ENCODE measurements at regions not wholly inside any gene's neighbourhood (a gene's known extent, or its start where the extent isn't known, plus 50 kb on each side); places are given as distances from the start of the nearest gene placed in this dataset.

DNA sequence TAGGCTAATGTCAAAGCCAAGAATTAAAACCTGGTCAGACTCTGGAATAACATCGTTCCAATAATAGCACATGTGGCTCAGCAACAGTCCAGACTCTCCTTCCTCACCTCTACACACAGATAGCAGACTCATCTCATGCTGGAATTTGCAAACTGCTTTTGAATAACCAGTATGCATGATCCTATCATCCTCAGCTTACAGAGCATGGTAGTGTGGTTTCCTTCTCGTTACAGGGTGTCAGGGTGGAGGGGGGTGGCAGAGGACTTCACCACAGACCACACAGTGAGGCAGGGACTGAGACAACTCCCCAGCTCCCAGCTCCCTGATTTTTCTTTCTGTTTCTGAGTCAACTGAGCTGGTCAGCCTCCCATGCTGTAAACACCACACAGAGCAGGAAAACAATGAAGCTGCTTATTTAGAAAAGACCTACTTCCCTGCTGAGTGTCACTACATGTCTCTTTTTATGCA, 101.6 kb downstream of the RPL22L1 start:
- Histone ChIP-seq H3K27ac (ENCODE audit: insufficient read depth, low read length, poor library complexity, severe bottlenecking) (no peak overlapping the region), H3K36me3 (ENCODE audit: control insufficient read depth, insufficient read depth, low read length) (no peaks in the 10 kb centered on the region), H3K4me1 (ENCODE audit: control insufficient read depth, insufficient read depth, low read length, poor library complexity, severe bottlenecking) (no peaks in the 10 kb centered on the region), H3K4me3 (ENCODE audit: insufficient read depth, low read depth, low read length, poor library complexity, severe bottlenecking) (no peak overlapping the region), H3K27me3 (replicated peaks; ENCODE audit: control insufficient read depth, insufficient read depth, low read length, poor library complexity, severe bottlenecking) (no peaks in the 10 kb centered on the region), H3K9me3 (ENCODE audit: control insufficient read depth, low read length) (no peaks in the 10 kb centered on the region)
- no peak for DNase-seq

DNA sequence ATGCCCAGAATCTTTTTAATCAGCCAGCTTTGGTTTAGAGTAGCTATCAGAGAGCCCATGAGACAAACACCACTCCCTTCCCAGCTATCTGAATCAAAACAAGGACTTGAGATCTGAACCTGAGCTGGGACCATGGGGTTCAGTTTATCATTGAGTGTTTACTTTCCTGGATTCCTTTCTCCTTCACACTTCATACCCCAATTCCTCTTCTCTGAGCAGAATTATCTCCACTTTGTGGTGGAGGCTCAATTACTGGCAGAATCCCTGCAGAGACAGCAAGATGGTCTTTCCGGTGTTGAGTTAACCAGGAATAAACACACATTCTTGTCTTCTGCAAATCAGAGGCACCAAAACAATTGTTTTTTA, 102.4 kb downstream of the RPL22L1 start:
- Histone ChIP-seq H3K4me3 (ENCODE audit: insufficient read depth, low read depth, low read length, poor library complexity, severe bottlenecking) (no peak overlapping the region), H3K27ac (ENCODE audit: insufficient read depth, low read length, poor library complexity, severe bottlenecking) (no peak overlapping the region), H3K9me3 (ENCODE audit: control insufficient read depth, low read length) (no peaks in the 10 kb centered on the region), H3K4me1 (ENCODE audit: control insufficient read depth, insufficient read depth, low read length, poor library complexity, severe bottlenecking) (no peaks in the 10 kb centered on the region), H3K36me3 (ENCODE audit: control insufficient read depth, insufficient read depth, low read length) (no peaks in the 10 kb centered on the region), H3K27me3 (replicated peaks; ENCODE audit: control insufficient read depth, insufficient read depth, low read length, poor library complexity, severe bottlenecking) (no peaks in the 10 kb centered on the region)
- DNase-seq, result no peak

DNA sequence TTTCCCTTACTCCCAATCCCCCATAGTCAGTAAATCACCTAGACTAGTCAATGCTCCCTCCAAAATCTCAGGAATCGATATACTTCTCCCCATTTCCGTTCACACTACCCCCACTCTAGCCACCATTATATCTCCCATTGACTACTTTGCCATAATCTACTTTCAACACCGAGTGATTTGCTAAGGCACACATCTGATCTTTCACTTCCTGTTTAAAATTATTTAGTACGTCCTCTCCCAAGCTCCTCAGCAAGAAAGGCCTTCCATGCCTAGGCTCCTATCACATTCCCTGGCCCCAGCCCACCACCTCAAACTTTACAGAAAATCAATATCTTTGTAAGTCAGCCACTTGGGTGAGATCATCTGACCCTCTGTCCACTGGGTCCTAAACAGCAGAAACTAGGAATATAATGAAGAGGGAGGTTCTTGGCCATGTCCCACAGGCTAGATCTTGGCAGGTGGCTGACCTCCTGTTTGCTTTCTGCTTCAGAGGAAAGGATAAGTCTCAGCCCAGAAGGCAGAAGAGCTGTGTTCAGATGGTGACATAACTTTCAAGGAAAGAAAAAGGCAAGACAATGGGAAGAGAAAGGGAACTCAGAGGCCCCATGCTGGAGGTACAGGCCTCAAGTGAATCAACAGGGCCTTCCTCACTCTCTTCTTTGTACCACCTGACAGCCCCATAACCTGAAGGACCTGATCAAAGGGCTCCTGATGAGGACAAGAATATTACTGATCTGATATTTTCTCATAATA, 103.0 kb downstream of the RPL22L1 start:
- Histone ChIP-seq H3K4me3 (ENCODE audit: insufficient read depth, low read depth, low read length, poor library complexity, severe bottlenecking) (no peak overlapping the region), H3K27ac (ENCODE audit: insufficient read depth, low read length, poor library complexity, severe bottlenecking) (no peak overlapping the region), H3K4me1 (ENCODE audit: control insufficient read depth, insufficient read depth, low read length, poor library complexity, severe bottlenecking) (no peaks in the 10 kb centered on the region), H3K36me3 (ENCODE audit: control insufficient read depth, insufficient read depth, low read length) (no peaks in the 10 kb centered on the region), H3K27me3 (replicated peaks; ENCODE audit: control insufficient read depth, insufficient read depth, low read length, poor library complexity, severe bottlenecking) (no peaks in the 10 kb centered on the region), H3K9me3 (ENCODE audit: control insufficient read depth, low read length) (no peaks in the 10 kb centered on the region)
- DNase-seq, result no peak

DNA sequence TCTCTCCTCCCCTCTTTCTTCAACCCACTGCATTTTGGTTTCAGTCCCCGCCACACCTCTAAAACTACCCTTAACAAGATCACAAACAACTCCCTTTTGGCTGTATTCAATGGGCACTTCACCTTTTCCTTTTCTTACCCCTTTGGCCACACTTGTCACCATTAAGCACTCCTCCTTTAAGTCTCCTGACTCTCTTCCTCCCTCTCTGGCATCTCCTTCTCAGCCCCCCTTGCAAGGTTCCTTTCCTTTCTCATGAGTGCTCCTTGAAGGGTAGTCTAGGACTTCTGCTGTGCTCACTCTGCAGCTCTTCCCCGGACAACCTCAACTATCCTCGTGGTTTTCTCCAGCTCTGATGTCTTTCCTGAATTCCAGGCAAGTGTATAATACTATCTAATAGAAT, 103.7 kb downstream of the RPL22L1 start:
- H3K4me1 ChIP-seq (ENCODE audit: control insufficient read depth, insufficient read depth, low read length, poor library complexity, severe bottlenecking), result no peaks in the 10 kb centered on the region
- H3K27me3 ChIP-seq (replicated peaks; ENCODE audit: control insufficient read depth, insufficient read depth, low read length, poor library complexity, severe bottlenecking), result no peaks in the 10 kb centered on the region
- H3K27ac ChIP-seq (ENCODE audit: insufficient read depth, low read length, poor library complexity, severe bottlenecking), result no peak overlapping the region
- no peaks in the 10 kb centered on the region for H3K36me3 ChIP-seq (ENCODE audit: control insufficient read depth, insufficient read depth, low read length)
- H3K9me3 ChIP-seq (ENCODE audit: control insufficient read depth, low read length), result no peaks in the 10 kb centered on the region
- no peak for DNase-seq
- no peak overlapping the region for H3K4me3 ChIP-seq (ENCODE audit: insufficient read depth, low read depth, low read length, poor library complexity, severe bottlenecking)

DNA sequence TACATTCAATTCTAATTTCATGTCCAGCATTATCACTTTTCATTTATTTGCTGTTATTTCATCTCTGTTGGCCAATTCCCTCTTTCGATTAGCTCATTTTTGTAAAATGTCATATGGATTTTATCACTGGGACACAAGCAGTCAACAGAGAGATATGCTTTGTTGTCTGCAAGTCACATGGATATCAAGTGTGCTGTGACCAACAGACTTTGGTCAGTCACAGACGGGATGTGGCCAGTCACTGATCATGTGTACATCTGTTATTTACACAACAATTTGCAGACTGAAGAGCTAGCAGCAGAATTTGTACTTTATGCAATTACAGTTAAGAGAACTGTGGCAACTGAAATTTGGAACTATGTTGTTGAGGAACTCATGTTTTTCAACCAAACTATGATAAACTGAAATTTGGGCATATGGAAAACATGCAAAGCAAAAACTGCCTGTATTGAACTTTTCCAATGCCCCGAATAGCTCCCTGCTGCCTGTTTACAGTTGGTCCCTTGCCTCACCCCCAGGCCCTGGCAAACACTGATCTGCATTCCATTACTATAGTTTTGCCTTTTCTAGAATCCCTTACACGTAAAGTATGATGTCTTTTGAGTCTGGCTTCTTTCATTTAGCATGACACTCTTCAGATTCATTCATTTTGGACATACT, 104.4 kb downstream of the RPL22L1 start:
- no peaks in the 10 kb centered on the region for H3K36me3 ChIP-seq (ENCODE audit: control insufficient read depth, insufficient read depth, low read length)
- no peak overlapping the region for H3K27ac ChIP-seq (ENCODE audit: insufficient read depth, low read length, poor library complexity, severe bottlenecking)
- no peaks in the 10 kb centered on the region for H3K27me3 ChIP-seq (replicated peaks; ENCODE audit: control insufficient read depth, insufficient read depth, low read length, poor library complexity, severe bottlenecking)
- H3K4me1 ChIP-seq (ENCODE audit: control insufficient read depth, insufficient read depth, low read length, poor library complexity, severe bottlenecking), result no peaks in the 10 kb centered on the region
- no peak overlapping the region for H3K4me3 ChIP-seq (ENCODE audit: insufficient read depth, low read depth, low read length, poor library complexity, severe bottlenecking)
- DNase-seq, result no peak
- H3K9me3 ChIP-seq (ENCODE audit: control insufficient read depth, low read length), result no peaks in the 10 kb centered on the region

GRCh38 chr3:170764017-170764416, 106.0 kb downstream of the RPL22L1 start:
- H3K36me3 ChIP-seq (ENCODE audit: control insufficient read depth, insufficient read depth, low read length), result no peaks in the 10 kb centered on the region
- no peak overlapping the region for H3K27ac ChIP-seq (ENCODE audit: insufficient read depth, low read length, poor library complexity, severe bottlenecking)
- no peak for DNase-seq
- no peak overlapping the region for H3K4me3 ChIP-seq (ENCODE audit: insufficient read depth, low read depth, low read length, poor library complexity, severe bottlenecking)
- H3K9me3 ChIP-seq (ENCODE audit: control insufficient read depth, low read length), result no peaks in the 10 kb centered on the region
- H3K27me3 ChIP-seq (replicated peaks; ENCODE audit: control insufficient read depth, insufficient read depth, low read length, poor library complexity, severe bottlenecking), result no peaks in the 10 kb centered on the region
- H3K4me1 ChIP-seq (ENCODE audit: control insufficient read depth, insufficient read depth, low read length, poor library complexity, severe bottlenecking), result no peaks in the 10 kb centered on the region

GRCh38 chr3:170762064-170762463, 107.9 kb downstream of the RPL22L1 start:
- no peak for DNase-seq
- Histone ChIP-seq H3K27ac (ENCODE audit: insufficient read depth, low read length, poor library complexity, severe bottlenecking) (no peak overlapping the region), H3K4me1 (ENCODE audit: control insufficient read depth, insufficient read depth, low read length, poor library complexity, severe bottlenecking) (no peaks in the 10 kb centered on the region), H3K36me3 (ENCODE audit: control insufficient read depth, insufficient read depth, low read length) (no peaks in the 10 kb centered on the region), H3K4me3 (ENCODE audit: insufficient read depth, low read depth, low read length, poor library complexity, severe bottlenecking) (no peak overlapping the region), H3K27me3 (replicated peaks; ENCODE audit: control insufficient read depth, insufficient read depth, low read length, poor library complexity, severe bottlenecking) (no peaks in the 10 kb centered on the region), H3K9me3 (ENCODE audit: control insufficient read depth, low read length) (no peaks in the 10 kb centered on the region)

- H3K36me3 ChIP-seq (ENCODE audit: control insufficient read depth, insufficient read depth, low read length), result no peaks in the 10 kb centered on the region
- no peak overlapping the region for H3K4me3 ChIP-seq (ENCODE audit: insufficient read depth, low read depth, low read length, poor library complexity, severe bottlenecking)
- no peak overlapping the region for H3K27ac ChIP-seq (ENCODE audit: insufficient read depth, low read length, poor library complexity, severe bottlenecking)
- no peaks in the 10 kb centered on the region for H3K4me1 ChIP-seq (ENCODE audit: control insufficient read depth, insufficient read depth, low read length, poor library complexity, severe bottlenecking)
- no peaks in the 10 kb centered on the region for H3K9me3 ChIP-seq (ENCODE audit: control insufficient read depth, low read length)
- DNase-seq, result no peak
- no peaks in the 10 kb centered on the region for H3K27me3 ChIP-seq (replicated peaks; ENCODE audit: control insufficient read depth, insufficient read depth, low read length, poor library complexity, severe bottlenecking)
Measured at GRCh38 chr3:170761103-170761502, 108.9 kb downstream of the RPL22L1 start.

DNA sequence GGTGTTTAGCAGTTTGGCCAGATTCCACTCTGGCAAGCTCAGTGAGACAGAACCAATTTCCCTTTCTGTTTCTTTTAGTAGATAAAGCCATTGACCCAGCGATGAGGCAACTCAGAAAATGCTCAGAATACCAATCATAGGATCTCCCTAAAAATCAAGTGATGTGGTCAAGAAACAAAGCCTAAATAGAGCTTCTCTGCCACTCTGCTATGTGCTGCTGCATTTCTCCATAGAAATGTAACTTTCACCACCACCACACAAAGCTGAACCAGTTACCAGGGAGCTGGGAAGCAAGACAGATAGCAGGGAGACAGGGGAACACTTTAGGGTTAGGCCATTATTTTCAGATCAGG, 109.8 kb downstream of the RPL22L1 start:
- Histone ChIP-seq H3K4me3 (ENCODE audit: insufficient read depth, low read depth, low read length, poor library complexity, severe bottlenecking) (no peak overlapping the region), H3K36me3 (ENCODE audit: control insufficient read depth, insufficient read depth, low read length) (no peaks in the 10 kb centered on the region), H3K27me3 (replicated peaks; ENCODE audit: control insufficient read depth, insufficient read depth, low read length, poor library complexity, severe bottlenecking) (no peaks in the 10 kb centered on the region), H3K27ac (ENCODE audit: insufficient read depth, low read length, poor library complexity, severe bottlenecking) (no peak overlapping the region), H3K9me3 (ENCODE audit: control insufficient read depth, low read length) (no peaks in the 10 kb centered on the region), H3K4me1 (ENCODE audit: control insufficient read depth, insufficient read depth, low read length, poor library complexity, severe bottlenecking) (no peaks in the 10 kb centered on the region)
- DNase-seq, result no peak

DNA sequence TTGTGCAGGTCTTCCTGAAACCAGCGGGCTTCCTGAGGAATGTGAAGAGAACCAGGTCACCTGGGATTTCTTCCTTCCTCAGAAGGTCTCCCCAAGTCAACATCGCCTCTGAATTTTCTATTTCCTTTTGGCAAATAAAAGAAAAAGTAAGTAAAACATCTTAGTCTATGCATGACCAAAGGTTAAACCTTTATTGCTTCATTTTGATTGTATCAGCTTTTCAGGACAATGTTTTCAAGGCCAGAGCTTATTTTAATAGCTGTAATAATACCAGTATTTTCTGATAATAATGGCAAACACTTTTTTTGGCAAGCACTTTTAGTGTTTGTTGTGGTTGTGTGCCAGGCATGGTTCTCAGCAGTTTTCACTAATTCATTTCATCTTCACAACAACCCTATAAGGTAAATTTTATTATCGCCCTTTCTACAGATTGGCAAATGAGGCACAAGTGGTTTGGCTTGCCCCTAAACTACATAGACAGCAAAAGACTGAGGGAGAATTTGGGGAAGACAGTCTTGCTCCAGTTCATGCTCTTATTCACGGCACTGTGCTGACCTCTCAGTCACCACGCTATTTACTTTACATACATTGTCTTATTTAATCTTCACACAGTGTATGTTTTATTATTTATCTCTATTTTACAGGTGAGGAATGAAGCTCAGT, 110.4 kb downstream of the RPL22L1 start:
- Histone ChIP-seq H3K4me1 (ENCODE audit: control insufficient read depth, insufficient read depth, low read length, poor library complexity, severe bottlenecking) (no peaks in the 10 kb centered on the region), H3K36me3 (ENCODE audit: control insufficient read depth, insufficient read depth, low read length) (no peaks in the 10 kb centered on the region), H3K9me3 (ENCODE audit: control insufficient read depth, low read length) (no peaks in the 10 kb centered on the region), H3K27me3 (replicated peaks; ENCODE audit: control insufficient read depth, insufficient read depth, low read length, poor library complexity, severe bottlenecking) (no peaks in the 10 kb centered on the region), H3K4me3 (ENCODE audit: insufficient read depth, low read depth, low read length, poor library complexity, severe bottlenecking) (no peak overlapping the region), H3K27ac (ENCODE audit: insufficient read depth, low read length, poor library complexity, severe bottlenecking) (no peak overlapping the region)
- no peak for DNase-seq
